K562 (cell line): ENCODE measurements at regions not wholly inside any gene's neighbourhood (a gene's known extent, or its start where the extent isn't known, plus 50 kb on each side); places are given as distances from the start of the nearest gene placed in this dataset.

ENCODE experiments used
- ATAC-seq: fragments of 200-7000 bp; cut with Tn5 transposase; 3 replicates; pipeline ENCODE4 v1.9.1; 2020; ENCODE audit warnings: moderate library complexity
- BruUV-seq: library from RNA; stranded (reverse); fragments of 400-500 nt; replicated peaks from 2 replicates; lab custom pipeline; 2021; lab: Mats Ljungman, UMichigan
- CTCF ChIA-PET: fragments of 300-600 bp; formaldehyde crosslinking; extraction: SDS; loops from one replicate; lab custom pipeline; 2021; ENCODE audit warnings: low intra/inter-chr PET ratio; lab: Yijun Ruan, JAX
- POLR2A ChIA-PET: fragments of 300-600, 350-650 bp; sonication (Branson Sonifier 250); formaldehyde crosslinking; extraction: SDS; loops from one replicate; lab custom pipeline; 2021; ENCODE audit warnings: antibody characterized with exemption, inconsistent platforms; lab: Yijun Ruan, JAX
- DNase-seq, 4 experiments: peaks; one replicate each; pipeline versions ENCODE4 v3.0.0 to v3.0.0-alpha.2; 2011 to 2018; ENCODE audit warnings: low spot score in 3 of 4, mixed read lengths in 3 of 4; ENCODE audit errors: extremely low read depth in 1 of 4
- FAIRE-seq: peaks from 2 replicates; lab custom pipeline; 2011; peaks lifted over from hg19 to GRCh38; lab: Jason Lieb, UNC
- H2AFZ ChIP-seq: 2 replicates; pipeline ENCODE4 v1.6.0; 2011; ENCODE audit warnings: low read depth, low read length, control low read depth, inconsistent platforms
- H3K27ac ChIP-seq: fragments of 200-600 bp; 3 replicates; pipeline ENCODE4 v1.8.0; 2011; ENCODE audit warnings: low read depth, mild to moderate bottlenecking, control low read depth, inconsistent platforms, low read length, moderate library complexity, mixed read lengths; ENCODE audit errors: extremely low read depth
- H3K27me3 ChIP-seq, 2 experiments: fragments of 300-600 bp in 1 of 2; 2 replicates in 1 of 2; 3 replicates in 1 of 2; pipeline versions ENCODE4 v1.6.0 to v1.8.0; 2011; ENCODE audit warnings: inconsistent platforms in 2 of 2, low read length in 2 of 2, mild to moderate bottlenecking in 1 of 2, mixed read lengths in 1 of 2, moderate library complexity in 1 of 2; ENCODE audit not compliant: control insufficient read depth in 2 of 2, insufficient read depth in 2 of 2
- H3K36me3 ChIP-seq: fragments of 300-600 bp; 3 replicates; pipeline ENCODE4 v1.8.0; 2011; ENCODE audit warnings: mild to moderate bottlenecking, low read length, inconsistent platforms; ENCODE audit not compliant: control insufficient read depth, insufficient read depth
- H3K4me1 ChIP-seq, 2 experiments: fragments of 200-600 bp in 1 of 2; replicated peaks in 1 of 2; 2 replicates in 1 of 2; 3 replicates in 1 of 2; pipeline versions ENCODE4 v1.5.1 to v1.8.0; 2011; ENCODE audit warnings: inconsistent platforms in 2 of 2, low read length in 2 of 2, mild to moderate bottlenecking in 1 of 2, mixed read lengths in 1 of 2, moderate library complexity in 1 of 2; ENCODE audit not compliant: control insufficient read depth in 2 of 2, insufficient read depth in 2 of 2
- H3K4me2 ChIP-seq: 2 replicates; pipeline ENCODE4 v1.6.1; 2011; ENCODE audit warnings: low read length, control low read depth, inconsistent platforms, mixed read lengths; ENCODE audit not compliant: insufficient read depth
- H3K4me3 ChIP-seq: fragments of 200-600 bp; sonication (generic), shearing (Covaris generic); 2 replicates; pipeline ENCODE4 v1.5.1; 2016; ENCODE audit warnings: control low read depth, inconsistent platforms
- H3K79me2 ChIP-seq: fragments of 200-600 bp; 3 replicates; pipeline ENCODE4 v1.8.0; 2011; ENCODE audit warnings: low read length, inconsistent platforms; ENCODE audit not compliant: control insufficient read depth, insufficient read depth
- H3K9ac ChIP-seq, 2 experiments: 2 replicates each; pipeline versions ENCODE4 v1.6.0 to v1.6.1; 2011; ENCODE audit warnings: low read depth in 2 of 2, low read length in 2 of 2, control low read depth in 1 of 2, inconsistent platforms in 1 of 2, mild to moderate bottlenecking in 1 of 2, mixed read lengths in 1 of 2; ENCODE audit not compliant: insufficient read depth in 1 of 2
- H3K9me1 ChIP-seq: one replicate; pipeline ENCODE4 v1.6.0; 2011; ENCODE audit warnings: inconsistent platforms, mild to moderate bottlenecking, low read length, moderate library complexity; ENCODE audit not compliant: control insufficient read depth, insufficient read depth
- H3K9me3 ChIP-seq: replicated peaks from 2 replicates; pipeline ENCODE4 v1.5.1; 2011; ENCODE audit warnings: low read depth, low read length, inconsistent platforms; ENCODE audit not compliant: control insufficient read depth, insufficient read depth
- H4K20me1 ChIP-seq: replicated peaks from 2 replicates; pipeline ENCODE4 v1.6.1; 2011; ENCODE audit warnings: low read length, inconsistent platforms, mixed read lengths; ENCODE audit not compliant: control insufficient read depth, insufficient read depth
- RBM25 ChIP-seq: fragments of 200-400 bp; formaldehyde crosslinking; IDR thresholded peaks from 2 replicates; pipeline ENCODE4 v1.6.1; 2018; ENCODE audit warnings: low read length, low read depth, moderate library complexity; ENCODE audit not compliant: severe bottlenecking
- RERE ChIP-seq: sonication (generic); formaldehyde crosslinking; IDR thresholded peaks from 2 replicates; pipeline ENCODE4 v1.8.0; 2023; ENCODE audit warnings: missing genetic modification reagents, mild to moderate bottlenecking, borderline replicate concordance
- ZFP36 ChIP-seq: fragments of 150-350 bp; IDR thresholded peaks from 2 replicates; pipeline ENCODE4 v1.6.1; 2018; ENCODE audit warnings: low read length, low read depth; ENCODE audit not compliant: partially characterized antibody
- WGBS: fragments of 100-300 bp; shearing (Covaris generic); methylation state at CpG from one replicate; pipeline ENCODE4 v1.1.6; 2016; ENCODE audit warnings: low coverage, mixed read lengths; ENCODE audit not compliant: insufficient coverage; ENCODE audit errors: missing lambda C conversion rate; 5-methylcytosine and 5-hydroxymethylcytosine counted together
- in situ Hi-C: fragments of 300-500 bp; cut with MboI; formaldehyde crosslinking; loops from 4 replicates; pipeline ENCODE4 v1.15.0; 2018; ENCODE audit warnings: inconsistent platforms, mixed read lengths
- intact Hi-C: fragments of 100-400 bp; cut with micrococcal nuclease; formaldehyde crosslinking; loops from 2 replicates; pipeline ENCODE4 v1.14.2; 2022

GRCh38 chr14:101185073-101185835 lies 281.7 kb upstream of the RTL1 start:
- Histone ChIP-seq H4K20me1 (no peaks in the 10 kb centered on the region), H3K4me2 (no peak overlapping the region), H3K36me3 (no peaks in the 10 kb centered on the region), H3K4me3 (no peak overlapping the region), H3K27me3 (peaks cover 0 to 16% of the 10 kb centered on the region in 2 experiments; a peak in 3 of 5 replicates), H3K9me3 (no peaks in the 10 kb centered on the region), H3K4me1 (peaks cover 0 to 7% of the 10 kb centered on the region in 2 experiments; a peak in 2 of 5 replicates), H3K79me2 (no peaks in the 10 kb centered on the region), H3K9me1 (no peaks in the 10 kb centered on the region), H3K9ac (no peak overlapping the region), H3K27ac (no peak overlapping the region), H2AFZ (no peak overlapping the region)
- ChIA-PET POLR2A (interaction anchor here (0.7 to 1.0 kb wide), 2 partner anchors 174 to 435 kb away, joined by 3 to 5 read pairs; no protein-coding TSS in a partner anchor), CTCF (no interaction called here)
- no peak for FAIRE-seq
- in situ Hi-C loops (no loop called here), intact Hi-C loops (no loop called here)
- peak; percentile 57 for TF ChIP-seq RBM25
- TF ChIP-seq RERE (CRISPR knock-in tag), result no peak
- TF ChIP-seq ZFP36, result peak; percentile 17
- DNase-seq, result no peak
- BruUV-seq, result no TSS peak
- ATAC-seq, result no peak
- 3% methylated on average over 7 of the region's 15 CpGs for WGBS
